ENCODE measurements at regions not wholly inside any gene's neighbourhood (a gene's known extent, or its start where the extent isn't known, plus 50 kb on each side); places are given as distances from the start of the nearest gene placed in this dataset.
"Not testable (repeated sequence)": the region's sequence is repeated elsewhere in the genome, so short reads cannot be mapped to it uniquely, and the experiment has no call there.

GRCh38 chr7:113030489-113030888 lies 56.1 kb downstream of the GPR85 start:
- DNase-seq = no peak

- no peak for DNase-seq
Observed at GRCh38 chr7:113026941-113027340, 59.7 kb downstream of the GPR85 start.

- not testable (repeated sequence) for DNase-seq
Observed at GRCh38 chr7:113017144-113017857, 69.3 kb downstream of the GPR85 start.

- no peak for DNase-seq
Observed at GRCh38 chr7:113015034-113015645, 71.5 kb downstream of the GPR85 start.

GRCh38 chr7:113013761-113014449 lies 72.7 kb downstream of the GPR85 start:
- DNase-seq = no peak

- not testable (repeated sequence) for DNase-seq
Observed at GRCh38 chr7:113012862-113013261, 73.8 kb downstream of the GPR85 start.

GRCh38 chr7:113010377-113010776 lies 76.2 kb downstream of the GPR85 start:
- DNase-seq = no peak

- no peak for DNase-seq
Observed at GRCh38 chr7:113008755-113009154, 77.9 kb downstream of the GPR85 start.

- no peak for DNase-seq
Observed at GRCh38 chr7:113004726-113005454, 81.7 kb downstream of the GPR85 start.

- no peak for DNase-seq
Observed at GRCh38 chr7:113000316-113001020, 86.2 kb downstream of the GPR85 start.

GRCh38 chr7:112997831-112998230 lies 88.8 kb downstream of the GPR85 start:
- no peak for DNase-seq

- no peak for DNase-seq
Observed at GRCh38 chr7:112996331-112996871, 90.2 kb downstream of the GPR85 start.

- no peak for DNase-seq
Observed at GRCh38 chr7:112995059-112995824, 91.4 kb downstream of the GPR85 start.

- DNase-seq = no peak
Observed at GRCh38 chr7:112994656-112995055, 92.0 kb downstream of the GPR85 start.

GRCh38 chr7:112990624-112991023 lies 96.0 kb downstream of the GPR85 start:
- no peak for DNase-seq

GRCh38 chr7:112989531-112989930 lies 97.1 kb downstream of the GPR85 start:
- no peak for DNase-seq

GRCh38 chr7:112987171-112987570 lies 99.5 kb downstream of the GPR85 start:
- no peak for DNase-seq

GRCh38 chr7:112986256-112987031 lies 100.2 kb downstream of the GPR85 start:
- no peak for DNase-seq

- no peak for DNase-seq
Observed at GRCh38 chr7:112985377-112985987, 101.1 kb downstream of the GPR85 start.

- DNase-seq = no peak
Observed at GRCh38 chr7:112982441-112983063, 104.1 kb downstream of the GPR85 start.
